ENCODE measurements at regions not wholly inside any gene's neighbourhood (a gene's known extent, or its start where the extent isn't known, plus 50 kb on each side); places are given as distances from the start of the nearest gene placed in this dataset.

GRCh38 chr2:12057436-12058166 is 311.2 kb downstream of the LPIN1 start:
- no peak for DNase-seq (ENCODE audit: low read depth)

DNA sequence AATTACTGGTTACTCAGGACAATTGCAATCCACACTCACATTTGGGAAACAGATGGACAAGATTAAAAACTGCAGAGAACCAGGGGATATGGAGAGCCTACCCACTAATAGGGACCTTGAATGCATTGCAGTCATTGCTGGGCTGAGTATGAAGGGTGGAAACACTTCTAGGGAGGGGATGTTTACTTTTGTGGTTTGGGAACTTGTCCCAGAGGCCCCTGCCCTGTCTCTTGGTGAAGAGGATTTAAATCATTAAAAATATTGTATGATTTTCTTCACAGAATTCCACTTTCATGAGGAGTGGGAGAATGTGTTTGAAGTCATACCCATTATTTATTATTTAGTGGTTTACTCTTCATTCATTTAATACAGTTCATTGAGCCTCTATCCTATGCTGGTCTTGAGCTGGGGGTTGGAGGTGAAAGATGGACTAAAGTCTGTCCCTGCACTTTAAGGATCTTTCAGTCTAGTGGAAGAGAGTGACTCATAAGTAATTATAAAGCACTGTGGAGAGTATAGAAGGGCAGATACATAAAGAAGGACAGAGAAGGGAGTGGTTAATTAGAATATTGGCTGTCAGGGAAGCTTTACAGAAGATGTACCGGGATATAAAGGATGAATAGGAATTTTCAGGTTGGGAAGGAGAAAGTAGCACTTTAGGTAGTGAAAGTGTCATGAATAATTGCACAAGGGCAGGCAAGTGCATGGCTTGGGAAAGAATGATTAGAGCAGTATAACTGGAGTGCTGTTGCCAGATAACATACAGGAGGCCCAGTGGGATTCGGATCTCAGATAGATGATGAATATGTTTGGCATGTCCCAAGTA is 313.4 kb downstream of the LPIN1 start:
- no peak for DNase-seq (ENCODE audit: low read depth)

- DNase-seq (ENCODE audit: low read depth) = no peak
Observed at GRCh38 chr2:12060886-12061285, 314.5 kb downstream of the LPIN1 start.

- DNase-seq (ENCODE audit: low read depth) = no peak
Observed at GRCh38 chr2:12061286-12062052, 315.0 kb downstream of the LPIN1 start.

DNA sequence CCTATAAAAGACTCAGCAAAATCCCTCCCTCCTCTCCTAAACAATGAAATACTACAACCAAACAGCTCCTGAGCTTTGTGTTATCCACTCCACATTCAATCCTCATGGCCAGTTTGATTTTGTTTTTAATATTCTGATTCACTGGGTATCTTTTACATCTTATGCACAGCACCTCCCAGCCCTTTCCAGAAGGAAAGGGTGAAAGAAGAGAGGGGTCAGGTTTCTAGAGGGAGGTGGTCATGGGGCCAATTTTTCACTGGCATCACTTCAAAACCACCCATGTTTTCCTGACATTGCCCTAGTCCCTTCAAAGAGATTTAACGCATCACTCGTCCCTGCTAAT is 315.6 kb downstream of the LPIN1 start:
- no peak for DNase-seq (ENCODE audit: low read depth)

DNA sequence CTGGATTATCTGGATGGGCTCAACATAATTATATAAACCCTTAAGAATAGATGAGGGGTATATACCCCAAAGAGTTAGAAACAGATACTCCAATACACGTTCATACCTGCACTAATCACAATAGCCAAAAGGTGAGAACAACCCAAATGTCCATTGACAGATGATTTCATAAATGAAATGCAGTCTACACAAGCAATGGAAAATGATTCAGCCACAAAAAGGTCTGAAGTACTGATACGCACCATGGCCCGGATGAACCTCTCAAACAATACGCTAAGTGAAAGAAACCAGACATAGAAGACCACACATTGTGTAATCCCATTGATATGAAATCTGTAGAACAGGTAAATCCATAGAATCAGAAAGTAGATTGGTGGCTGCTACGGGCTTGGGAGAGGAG is 316.8 kb downstream of the LPIN1 start:
- no peak for DNase-seq (ENCODE audit: low read depth)

DNA sequence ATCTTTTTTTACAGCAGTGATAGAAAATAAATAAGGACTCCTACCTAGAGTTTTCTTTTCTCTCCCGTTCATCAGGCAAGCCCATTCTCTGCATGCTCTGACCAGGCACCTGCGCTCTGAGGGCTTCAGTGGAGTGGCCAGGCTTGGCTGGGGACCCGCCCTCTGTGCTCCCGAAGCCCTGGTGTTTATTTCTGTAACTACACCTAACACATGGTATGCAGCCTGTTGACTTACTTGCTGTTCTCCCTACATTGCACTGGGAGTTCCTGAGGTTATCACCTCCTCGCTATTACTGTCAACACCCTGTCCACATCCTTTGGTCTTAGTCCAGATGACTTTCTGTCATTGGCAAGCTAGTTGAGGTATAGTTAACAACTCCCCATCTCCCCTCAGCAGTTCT is 317.7 kb downstream of the LPIN1 start:
- DNase-seq (ENCODE audit: low read depth) = no peak

DNA sequence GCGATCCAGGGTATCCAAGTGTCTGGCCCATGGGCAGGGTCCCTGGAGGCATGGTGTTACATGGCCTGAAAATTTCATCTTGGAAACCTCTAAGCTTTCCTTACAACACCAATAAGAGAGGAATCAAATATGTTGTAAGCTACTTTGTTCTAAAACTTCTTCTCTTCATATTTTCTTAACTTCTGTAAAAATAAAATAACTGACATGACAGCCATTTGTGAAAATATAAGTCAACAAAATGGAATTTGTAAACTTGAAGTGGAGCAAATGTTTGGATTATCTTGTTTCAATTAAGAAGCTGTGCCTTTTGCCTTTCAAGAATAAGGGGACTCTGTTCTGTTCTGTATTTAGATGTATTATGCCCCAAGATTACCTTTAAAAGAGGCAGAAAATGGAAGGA is 319.7 kb downstream of the LPIN1 start:
- no peak for DNase-seq (ENCODE audit: low read depth)

GRCh38 chr2:12066986-12067385 is 320.6 kb downstream of the LPIN1 start:
- DNase-seq (ENCODE audit: low read depth) = no peak

- no peak for DNase-seq (ENCODE audit: low read depth)
Observed at GRCh38 chr2:12068796-12069538, 322.5 kb downstream of the LPIN1 start.

DNA sequence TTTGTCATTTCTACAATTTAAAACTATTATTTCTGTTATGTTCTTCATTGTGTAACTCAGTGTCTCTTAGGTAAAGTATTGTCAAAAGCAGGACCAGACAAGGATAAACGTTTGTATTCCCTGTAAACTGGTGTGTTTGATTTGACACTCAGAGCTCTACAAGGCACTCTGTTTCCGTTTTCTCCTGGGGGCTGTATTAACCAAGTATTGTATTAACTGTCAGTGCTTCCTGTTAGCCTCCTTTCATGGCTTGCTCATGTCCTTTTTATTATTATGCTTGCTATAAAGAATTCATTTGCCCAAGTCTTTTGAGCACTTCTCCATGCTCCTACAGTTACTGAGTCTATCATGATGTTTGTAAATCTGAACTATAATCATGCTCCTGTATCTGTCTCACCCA is 323.7 kb downstream of the LPIN1 start:
- no peak for DNase-seq (ENCODE audit: low read depth)

- no peak for DNase-seq (ENCODE audit: low read depth)
Observed at GRCh38 chr2:12070581-12070980, 324.1 kb downstream of the LPIN1 start.

DNA sequence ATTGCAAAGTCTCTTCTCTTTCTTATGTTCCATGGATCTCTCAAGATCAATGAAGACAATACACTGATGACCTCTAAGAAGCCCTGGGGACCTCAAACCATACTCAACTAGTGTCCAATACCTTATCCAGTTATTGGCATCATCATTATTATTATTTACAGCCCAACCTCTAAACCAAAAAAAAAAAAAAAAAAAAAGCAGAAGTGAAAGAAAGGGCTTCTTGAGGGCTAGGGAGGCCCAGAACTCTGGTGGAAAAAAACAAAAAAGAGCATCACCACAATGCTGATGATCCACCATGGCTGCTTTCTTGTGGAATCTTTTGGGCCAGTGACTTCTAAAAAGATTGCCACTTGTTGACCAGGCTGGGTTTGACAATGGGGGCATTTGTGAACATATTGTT is 324.9 kb downstream of the LPIN1 start:
- no peak for DNase-seq (ENCODE audit: low read depth)

- DNase-seq (ENCODE audit: low read depth) = no peak
Observed at GRCh38 chr2:12073217-12073852, 326.9 kb downstream of the LPIN1 start.

GRCh38 chr2:12074126-12074844 is 327.9 kb downstream of the LPIN1 start:
- no peak for DNase-seq (ENCODE audit: low read depth)

DNA sequence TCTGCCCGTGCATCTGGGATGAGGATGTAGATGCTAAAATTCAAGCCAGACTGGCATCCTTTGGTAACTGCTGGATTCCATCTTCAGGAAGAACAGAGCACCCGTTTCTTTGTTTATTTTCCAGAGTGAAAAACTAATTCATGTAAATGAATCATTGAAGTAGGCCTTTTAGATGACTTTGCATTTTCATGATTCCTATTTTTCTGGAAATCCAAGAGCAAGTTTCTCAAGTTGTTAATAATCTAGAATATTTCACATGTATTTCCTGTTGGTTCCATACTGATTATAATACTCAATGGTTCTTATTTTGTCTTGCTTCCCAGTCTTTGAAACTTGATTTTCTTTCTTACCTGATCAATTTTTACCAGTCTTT is 328.4 kb downstream of the LPIN1 start:
- DNase-seq (ENCODE audit: low read depth) = no peak

DNA sequence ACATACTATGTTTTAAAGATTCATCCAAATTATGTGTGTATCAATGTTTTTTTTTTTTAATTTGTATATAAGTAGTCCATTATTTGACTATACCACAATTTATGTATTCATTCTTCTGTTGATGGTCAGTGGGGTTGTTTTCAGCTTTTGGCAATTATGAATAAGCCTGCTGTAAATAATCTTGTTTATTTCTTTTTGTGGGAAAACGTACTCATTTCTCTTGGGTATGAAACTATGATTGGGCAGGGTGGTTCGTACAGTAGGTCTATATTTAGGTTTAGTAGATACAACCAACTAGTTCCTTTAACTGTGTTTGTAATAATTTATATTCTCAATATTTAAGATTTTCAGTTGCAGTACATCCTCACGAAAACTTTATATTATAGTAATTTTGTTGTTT is 329.2 kb downstream of the LPIN1 start:
- DNase-seq (ENCODE audit: low read depth) = no peak

GRCh38 chr2:12076810-12077209 is 330.4 kb downstream of the LPIN1 start:
- no peak for DNase-seq (ENCODE audit: low read depth)

DNA sequence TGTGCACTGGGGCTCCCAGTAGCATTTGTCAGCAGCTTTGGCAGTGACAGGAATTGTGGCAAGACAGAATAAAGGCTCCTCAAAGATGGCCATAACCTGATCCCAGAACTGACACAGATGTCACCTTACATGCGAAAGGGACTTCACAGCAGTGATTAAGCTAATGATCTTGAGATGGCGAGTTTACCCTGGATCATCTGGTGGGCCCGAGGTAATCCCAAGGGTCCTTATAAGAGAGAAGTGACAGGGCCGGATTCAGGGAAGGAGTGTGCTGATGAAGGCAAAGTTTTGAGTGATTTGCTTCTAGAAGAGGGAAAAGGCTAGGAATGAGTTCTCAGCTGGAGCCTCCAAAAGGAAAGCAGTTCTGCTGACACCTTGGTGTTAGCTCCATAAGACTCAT is 333.9 kb downstream of the LPIN1 start:
- DNase-seq (ENCODE audit: low read depth) = no peak

- no peak for DNase-seq (ENCODE audit: low read depth)
Observed at GRCh38 chr2:12081481-12082210, 335.2 kb downstream of the LPIN1 start.

Measured in activated T-cell treated with anti-CD3 and anti-CD28 coated beads for 24 hours (primary cell).